Activated naive CD4-positive, alpha-beta T cell treated with anti-CD3 and anti-CD28 coated beads, Interleukin-2, amount 50 U/mL, for 16 hours (primary cell): ENCODE measurements at regions not wholly inside any gene's neighbourhood (a gene's known extent, or its start where the extent isn't known, plus 50 kb on each side); places are given as distances from the start of the nearest gene placed in this dataset.
"Not testable (repeated sequence)": the region's sequence is repeated elsewhere in the genome, so short reads cannot be mapped to it uniquely, and the experiment has no call there.

Source experiments
- DNase-seq: peaks from one replicate; pipeline ENCODE4 v3.0.0-alpha.2; 2020

DNA sequence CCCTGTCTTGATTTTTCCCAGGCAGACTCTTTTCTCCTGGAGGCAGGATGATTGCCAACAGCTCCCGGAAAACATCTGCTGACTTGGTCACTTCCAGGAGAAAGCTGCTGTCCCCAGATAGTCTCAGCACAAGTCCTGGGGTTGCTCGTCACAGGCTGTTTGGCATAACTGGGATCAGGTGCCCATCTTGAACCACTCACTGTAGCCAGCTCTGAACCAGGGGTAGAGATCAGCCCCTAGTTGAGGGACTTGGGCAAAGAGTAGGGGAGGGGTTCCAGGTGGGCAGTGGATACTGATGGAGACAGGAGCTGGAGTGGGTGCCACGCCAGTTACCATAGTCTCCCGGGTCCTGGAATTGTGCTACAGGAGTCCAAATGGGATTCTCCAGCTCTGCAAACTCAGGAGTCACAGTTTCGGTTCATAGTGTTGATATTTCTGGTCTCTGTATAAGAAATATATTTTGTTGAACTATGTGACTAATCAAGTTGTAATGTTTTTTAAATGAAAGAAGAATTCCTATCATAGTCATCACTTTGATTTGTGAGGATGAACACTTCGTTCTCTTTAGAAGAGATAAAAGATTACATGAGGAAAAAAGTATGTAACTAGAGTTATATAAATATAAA is 1154.5 kb downstream of the AACS start:
- DNase-seq: no peak

DNA sequence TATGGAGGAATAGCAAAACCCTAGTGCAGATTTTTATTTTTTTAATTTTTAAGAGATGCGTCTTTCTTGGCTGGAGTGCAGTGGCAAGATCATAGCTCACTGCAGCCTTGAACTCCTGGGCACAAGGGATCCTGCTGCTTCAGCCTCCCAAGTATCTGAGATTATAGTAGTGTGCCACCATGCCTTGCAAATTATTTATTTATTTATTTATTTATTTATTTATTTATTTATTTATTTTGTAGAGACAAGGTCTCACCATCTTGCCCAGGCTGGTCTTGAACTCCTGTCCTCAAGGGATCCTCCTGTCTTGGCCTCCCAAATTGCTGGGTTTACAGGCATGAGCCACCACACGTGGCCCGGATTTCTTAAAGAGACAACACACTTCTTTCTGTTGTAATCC is 1158.8 kb downstream of the AACS start:
- no peak for DNase-seq

DNA sequence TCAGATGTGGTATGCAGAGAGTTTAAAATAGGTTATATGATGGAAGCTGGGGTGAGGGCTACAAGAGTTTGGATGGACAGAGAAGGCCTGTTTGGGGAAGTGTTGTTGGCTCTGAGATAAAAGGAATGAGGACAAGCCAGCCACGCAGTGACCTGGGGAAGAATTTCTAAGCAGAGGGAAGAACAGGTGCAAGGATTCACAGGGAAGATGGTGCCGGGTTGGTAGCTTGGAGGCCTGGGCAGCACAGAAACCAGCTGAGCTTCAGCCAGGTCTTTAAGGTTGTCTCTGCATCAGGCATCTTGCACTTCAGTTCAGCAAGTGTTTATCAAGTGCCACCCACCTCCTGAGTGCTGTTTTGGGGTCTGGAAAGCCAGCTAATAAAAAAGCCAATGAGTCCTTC is 1163.7 kb downstream of the AACS start:
- no peak for DNase-seq

DNA sequence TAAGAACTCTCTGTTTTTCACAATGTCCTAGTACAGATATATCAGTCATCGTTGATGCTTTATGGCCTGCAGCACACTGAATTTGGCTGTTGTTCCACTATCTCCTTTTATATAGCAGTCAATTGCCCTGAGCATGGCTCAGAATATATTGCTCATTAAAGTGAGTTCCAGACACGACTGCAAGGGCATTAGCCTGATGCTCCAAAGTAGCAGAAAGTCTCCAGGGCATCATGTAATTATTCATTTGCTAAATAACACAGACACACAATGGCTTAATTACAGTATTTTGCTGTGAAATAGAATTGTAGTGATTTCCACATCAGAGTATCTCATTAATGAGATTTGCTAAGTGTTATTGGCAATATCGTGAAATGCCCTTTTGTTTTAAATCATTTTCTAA is 1167.5 kb downstream of the AACS start:
- no peak for DNase-seq

DNA sequence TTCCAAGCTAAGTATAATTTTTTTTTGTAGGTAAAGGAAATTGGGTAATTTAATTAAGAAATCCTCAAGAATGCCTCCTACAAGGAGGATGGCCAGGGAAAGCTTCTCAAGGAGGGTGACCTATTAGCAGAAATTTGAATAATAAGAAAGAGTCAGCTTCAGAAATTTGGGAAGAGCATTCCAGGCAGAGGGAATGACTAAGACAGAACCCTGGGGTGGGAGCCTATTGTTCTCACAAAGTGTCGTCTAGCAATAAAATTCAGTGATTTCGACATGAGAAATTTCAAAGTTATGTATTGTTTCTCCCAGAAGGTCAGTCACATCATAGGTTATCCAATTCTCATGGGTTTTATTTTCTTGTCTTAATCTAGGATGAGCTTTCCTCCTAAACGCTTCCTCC is 1168.4 kb downstream of the AACS start:
- no peak for DNase-seq

DNA sequence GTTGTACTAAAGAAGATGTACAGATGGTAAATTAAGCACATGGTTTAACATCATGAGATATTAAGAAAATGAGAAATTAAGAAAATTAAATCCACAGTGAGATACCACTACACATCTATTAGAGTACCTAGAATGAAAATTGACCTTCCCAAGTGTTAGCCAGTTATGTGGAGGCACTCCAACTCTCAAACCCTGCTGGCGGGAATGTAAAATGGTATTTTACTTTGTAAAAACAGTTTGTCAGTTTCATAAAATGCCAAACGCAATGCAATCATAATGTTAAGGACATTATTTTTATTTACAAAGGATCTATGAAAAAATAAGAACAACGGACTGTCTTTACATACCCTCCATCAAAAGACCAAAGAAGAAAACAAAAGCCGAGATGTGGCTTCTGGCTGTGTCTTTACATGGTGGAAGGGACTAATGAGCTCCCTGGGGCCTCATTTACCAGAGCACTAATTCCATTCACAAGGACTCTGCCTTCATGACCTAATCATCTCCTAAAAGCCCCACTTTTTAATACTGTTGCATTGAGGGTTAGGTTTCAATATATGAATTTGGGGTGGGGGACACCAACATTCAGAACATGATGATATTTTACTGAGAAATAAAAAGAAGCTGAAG is 1178.7 kb downstream of the AACS start:
- no peak for DNase-seq

DNA sequence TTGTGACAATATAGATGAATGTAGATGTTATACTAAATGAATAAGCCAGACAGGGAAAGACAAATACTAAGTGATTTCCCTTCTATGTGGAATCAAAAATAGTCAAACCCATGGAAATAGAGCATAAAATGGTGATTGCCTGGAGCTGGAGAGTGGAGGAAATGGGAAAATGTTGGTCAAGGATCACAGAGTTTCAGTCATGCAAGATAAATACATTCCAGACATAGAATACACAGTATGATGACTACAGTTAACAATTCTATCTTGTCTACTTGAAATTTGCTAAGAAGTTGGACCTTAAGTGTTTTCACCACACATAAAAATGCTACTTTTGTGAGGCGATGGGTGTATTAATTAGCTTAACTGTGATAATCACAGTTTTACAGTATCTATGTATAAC is 1182.7 kb downstream of the AACS start:
- no peak for DNase-seq

DNA sequence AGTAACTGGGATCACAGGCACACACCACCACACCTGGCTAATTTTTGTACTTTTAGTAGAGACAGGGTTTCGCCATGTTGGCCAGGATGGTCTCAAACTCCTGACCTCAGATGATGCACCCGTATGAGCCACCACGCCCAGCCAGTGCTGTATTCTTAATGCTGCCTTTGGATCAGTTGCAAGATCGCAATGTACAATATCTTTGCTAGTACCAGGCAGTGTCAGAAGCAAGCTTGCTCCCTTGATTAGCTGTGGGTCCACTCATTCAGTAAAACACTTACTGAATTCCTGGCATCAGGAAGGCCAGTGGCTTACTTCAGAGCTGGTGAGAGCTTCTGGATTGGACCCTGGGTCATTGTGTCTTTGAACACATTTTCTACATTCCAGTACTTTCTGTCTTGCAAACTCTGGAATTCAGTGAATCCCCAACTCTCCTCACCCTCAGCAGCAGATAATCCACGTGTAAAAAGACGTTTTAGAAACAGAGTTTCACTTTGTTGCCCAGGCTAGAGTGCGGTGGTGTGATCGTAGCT is 1183.7 kb downstream of the AACS start:
- DNase-seq: no peak

DNA sequence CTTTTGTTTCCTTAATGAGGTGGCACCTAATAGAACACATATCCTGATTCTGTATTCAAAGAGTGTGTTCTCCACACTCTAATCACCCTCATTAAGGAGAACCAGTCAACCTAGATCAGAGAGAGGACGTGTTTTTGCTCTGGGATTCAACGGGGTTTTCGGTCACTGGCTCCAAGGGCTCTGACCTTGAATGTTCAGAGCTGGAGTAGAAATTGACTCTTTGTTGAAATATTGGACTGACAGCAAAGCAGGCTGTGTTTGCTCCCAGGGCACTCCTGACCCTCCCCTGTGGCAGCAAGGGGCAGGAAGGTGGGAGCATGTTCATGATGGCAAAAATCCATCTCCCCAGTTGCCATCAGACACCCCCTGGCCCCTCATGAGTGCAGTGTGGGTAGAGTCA is 1193.0 kb downstream of the AACS start:
- DNase-seq: no peak

DNA sequence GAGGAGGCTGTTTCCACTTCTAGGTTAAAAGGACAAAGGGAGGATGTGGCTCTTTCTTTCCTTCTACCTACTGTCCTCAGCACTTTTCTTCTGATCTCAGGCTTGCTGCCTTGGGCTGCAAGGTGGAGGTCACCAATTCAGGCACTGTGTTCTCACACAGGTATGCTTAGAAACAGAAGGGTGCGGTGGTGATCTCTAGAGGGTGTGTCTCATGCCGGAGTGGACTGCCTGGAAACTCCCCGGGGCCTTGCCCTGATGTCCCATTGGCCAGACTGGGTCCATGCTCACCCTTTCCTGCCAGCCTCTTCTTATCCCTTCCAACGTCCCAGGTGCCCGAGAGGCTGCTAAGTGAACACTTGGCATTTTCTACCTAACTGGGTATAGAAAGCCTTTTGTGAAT is 1197.6 kb downstream of the AACS start:
- DNase-seq: no peak

DNA sequence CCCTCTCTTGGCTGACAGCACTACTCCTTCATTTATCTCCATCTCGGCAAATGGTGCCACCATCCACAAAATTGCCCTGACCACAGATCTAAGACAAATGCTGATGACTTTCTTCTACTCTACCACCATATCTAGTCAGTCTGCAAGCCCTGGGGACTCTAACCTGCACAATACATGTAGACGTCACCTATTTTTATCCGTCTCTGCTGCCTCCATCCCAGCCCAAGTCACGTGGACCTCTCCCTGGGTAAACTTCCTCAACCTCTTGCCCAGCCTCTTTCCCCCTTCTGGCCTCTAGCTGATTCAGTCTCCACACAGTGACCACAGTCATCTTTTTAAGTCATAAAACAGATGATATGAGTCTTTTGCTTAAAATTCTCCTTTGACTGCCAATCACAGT is 1203.0 kb downstream of the AACS start:
- DNase-seq: no peak

DNA sequence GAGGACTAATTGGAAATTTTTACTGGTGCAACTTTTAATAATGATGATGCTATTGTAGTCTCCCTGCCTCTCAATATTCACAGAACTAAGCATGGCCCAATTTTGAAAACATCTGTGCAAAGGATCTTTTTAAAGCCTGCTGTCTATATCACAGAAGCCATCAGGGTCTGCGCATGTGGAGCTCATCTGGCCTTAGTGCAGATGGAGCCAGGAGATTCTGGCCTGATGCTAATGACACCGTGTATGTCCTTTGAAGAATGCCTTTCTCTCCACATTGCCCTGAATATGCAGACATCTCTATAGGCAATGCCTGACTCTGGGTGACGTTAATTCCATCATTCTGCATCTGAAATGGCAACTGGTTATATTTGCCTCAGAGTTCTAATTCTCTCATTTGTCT is 1205.9 kb downstream of the AACS start:
- DNase-seq: no peak

DNA sequence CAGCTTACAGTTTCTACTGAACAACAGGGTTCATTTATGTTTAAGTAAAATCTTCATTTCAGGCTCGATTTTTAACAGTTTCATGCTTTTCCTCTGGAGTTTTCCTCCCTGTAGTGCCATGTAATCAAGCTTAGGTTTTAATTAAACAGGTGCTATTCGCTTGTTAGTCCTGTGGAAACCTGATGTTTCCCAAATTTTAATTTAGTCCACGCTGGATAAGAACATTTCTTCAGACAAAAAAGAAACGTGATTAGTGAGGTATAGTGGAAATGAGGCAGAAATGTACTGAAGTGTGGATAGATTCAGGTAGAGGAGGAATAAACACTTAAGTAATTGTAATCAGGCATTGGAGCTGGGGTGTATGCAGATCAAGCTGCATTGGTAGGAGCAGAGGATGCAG is 1217.5 kb downstream of the AACS start:
- DNase-seq: no peak

DNA sequence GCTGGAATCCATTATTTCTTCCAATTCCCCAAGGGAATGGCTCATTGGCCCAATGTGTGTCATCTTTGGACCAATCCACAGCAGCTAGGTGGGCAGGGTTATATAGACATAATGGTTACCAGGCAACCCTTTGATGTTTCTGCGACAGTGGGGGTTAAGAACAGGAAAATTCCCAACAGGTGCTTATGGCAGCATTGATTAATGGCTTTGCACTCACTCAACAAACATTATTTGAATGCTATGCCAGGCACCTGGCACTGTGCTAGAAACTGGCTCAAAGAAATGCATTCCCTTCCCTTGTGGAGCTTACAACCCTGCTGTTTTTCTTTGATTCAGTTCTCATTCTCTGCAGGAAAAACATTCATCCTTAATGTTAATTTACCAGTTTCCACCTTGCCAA is 1221.0 kb downstream of the AACS start:
- DNase-seq: no peak

DNA sequence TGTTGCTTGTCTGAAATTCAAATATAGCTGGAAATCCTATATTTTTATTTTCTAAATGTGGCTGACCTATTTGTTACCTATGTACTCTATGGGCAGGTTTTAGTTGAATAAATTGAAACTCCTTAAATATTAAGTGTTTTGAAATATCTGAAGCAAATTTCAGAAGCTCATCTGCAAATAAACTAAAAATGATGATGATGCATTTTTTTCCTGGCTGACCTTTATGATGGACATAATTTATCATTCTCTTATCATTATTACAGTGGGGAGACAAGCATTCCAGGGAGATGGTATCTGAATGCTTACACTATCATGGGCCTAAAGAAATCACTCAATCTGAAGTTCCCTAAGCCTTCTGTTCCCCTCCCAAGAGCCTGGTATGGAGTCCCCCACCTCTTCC is 1225.2 kb downstream of the AACS start:
- no peak for DNase-seq

DNA sequence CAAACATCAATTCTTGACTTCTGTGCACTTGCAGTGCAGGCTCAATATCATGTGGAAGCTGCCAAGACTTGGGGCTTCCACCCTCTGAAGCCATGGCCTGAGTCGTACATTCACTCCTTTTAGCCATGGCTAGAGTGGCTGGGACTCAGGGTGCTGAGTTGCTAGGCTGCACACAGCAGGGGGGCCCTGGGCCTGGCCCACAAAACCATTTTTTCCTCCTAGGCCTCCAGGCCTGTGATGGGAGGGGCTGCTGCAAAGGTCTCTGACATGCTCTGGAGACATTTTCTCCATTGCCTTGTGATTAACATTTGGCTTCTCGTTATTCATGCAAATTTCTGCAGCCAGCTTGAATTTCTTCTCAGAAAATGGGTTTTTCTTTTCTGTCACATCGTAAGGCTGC is 1226.8 kb downstream of the AACS start:
- DNase-seq: not testable (repeated sequence)

DNA sequence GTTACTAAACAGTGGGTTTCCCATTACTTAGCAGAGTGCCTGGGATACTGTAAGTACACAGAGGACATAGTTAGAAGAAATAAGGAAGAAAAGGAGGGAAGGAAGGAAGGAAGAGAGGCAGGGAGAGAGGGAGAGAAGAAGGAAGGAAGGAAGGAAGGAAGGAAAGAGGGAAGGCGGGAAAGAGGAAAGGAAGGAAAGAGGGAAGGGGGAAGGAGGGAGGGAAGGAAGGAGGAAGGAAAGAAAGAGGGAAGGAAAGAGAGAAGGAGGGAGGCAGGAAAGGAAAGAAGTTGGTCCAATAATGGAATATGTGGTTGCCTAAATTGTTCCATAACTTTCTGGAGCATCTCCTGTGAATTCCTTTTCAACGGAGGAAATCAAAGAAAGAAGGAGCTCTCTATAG is 1230.4 kb downstream of the AACS start:
- DNase-seq: no peak

DNA sequence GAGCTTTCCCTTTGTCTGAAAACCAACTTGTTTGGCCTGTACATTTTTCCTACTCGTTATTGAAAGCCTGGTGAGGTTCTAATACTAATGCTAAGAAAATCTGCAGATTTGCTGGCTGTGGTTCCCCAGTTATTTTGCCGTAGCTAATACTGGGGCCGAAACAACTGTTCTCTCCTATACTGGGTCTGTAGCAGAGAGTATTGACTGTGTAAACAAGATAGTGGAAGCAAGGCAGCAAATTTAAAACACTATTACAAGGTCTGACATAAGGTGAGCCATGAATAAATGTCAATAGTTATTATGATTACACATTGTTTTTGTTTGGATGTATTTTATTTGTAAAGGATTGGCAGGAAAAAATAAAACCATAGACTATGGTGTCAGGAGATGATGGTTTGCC is 1244.0 kb downstream of the AACS start:
- no peak for DNase-seq

DNA sequence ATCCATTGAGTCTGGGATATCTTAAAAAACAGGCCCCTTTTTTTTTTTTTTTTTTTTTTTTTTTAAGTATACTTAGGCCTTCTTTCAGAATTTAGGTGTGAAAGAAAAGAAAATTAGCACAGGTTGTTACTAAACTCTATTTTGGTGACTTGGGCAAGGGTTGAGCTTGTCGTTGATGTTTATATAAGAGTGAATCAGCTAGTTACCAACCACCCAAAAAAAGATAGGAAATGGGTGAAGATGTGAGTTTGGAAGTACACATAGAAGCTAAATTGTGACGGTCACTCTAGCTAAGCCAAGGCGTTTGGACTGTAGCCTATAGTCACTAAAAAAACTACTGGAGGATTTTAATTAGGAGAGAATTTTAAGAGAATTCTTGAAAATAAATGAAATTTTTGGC is 1247.2 kb downstream of the AACS start:
- no peak for DNase-seq

DNA sequence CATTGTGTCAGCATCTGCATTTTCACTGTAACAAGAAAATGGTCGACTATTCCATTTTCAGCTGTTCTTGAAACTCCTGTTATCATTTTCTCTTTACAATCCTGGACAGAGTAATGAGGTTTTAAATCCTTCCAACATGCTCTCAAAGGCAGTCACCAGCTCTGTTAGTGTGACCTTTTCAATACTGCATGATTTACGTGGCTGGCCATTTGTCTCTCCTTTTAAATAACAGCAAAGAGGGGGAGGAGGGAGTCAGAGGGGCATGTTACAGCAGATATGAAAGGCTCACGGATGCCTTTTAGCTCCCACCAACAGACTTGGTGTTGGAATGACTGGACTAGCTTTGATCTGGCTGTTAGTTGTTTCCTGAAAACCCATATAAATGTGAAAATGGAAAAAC is 1251.2 kb downstream of the AACS start:
- no peak for DNase-seq

DNA sequence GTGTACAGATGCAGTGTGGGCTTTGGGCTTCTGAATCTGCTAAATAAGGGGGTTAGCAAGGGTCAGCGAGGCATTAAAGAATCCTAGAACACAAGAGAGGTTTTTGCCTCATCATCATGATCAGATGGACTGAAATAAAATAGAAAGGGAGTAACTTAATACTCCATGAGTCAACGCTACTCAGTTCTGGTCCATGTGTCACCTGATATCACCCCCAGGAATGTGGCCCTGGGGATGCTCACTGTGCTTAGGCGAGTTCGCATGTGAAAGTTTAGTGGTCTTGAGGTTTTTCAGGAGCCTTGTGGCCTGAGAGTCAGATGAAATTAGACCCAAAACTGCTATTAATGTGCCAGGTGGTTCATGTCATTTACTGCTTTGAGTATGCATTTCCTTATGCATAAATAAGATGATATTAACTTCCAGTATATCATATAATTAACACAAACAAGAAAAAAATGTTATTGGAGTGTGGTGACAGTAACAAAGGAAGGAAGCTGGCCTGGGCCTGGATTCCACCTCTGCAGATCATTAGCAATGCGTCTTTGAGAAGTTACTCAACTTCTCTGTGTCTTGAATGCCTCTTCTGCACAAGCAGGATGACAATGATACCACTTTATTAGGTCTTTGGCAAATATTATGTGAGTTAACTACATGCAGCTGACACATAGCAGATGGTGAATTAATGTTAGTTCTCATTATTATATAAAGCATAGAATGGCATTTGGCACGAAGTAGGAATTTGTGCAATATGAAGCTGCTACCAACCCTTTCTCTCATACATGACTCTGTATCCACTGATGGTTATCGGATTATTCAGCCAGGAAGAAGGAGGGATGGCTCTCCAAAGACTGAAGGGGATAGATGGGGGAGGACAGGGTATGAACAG is 1272.6 kb downstream of the AACS start:
- DNase-seq: no peak

DNA sequence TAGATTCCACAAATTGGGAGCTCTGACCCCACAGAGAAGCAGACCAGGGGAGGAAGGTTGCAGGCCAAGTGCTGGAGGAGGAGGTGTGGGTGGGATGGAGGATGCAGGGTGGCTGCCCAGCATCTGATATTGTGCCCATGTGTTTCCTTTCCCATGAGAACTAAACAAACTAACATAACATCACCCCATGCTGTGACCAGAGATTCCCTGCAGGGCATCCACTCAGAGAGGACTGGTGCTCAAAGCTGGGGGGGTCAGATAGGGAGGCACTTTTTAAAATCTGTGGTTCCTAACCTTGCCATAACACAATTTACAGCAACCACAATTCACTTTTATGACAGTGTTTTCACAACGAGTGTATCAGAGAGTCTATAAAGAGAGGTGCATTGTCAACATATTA is 1277.6 kb downstream of the AACS start:
- DNase-seq: no peak

DNA sequence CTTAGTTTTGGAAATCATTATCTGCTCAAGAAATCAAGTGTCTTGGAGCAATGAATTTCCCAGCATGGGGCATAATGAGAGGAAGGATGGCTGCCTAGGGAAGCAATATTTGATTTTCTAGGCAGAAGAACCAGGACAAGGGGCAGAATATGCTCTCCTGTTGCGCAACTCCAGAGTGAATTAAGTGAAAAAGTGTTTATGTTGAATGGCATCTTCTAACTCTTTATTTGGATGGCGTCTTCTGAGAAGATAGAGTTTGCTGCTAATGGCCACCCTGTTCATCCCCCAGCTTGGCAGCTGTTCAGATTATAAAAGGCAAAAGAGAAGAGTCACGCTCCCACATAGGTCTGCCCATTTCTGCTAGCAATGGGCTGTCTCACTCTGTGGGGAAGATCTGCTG is 1278.1 kb downstream of the AACS start:
- no peak for DNase-seq

DNA sequence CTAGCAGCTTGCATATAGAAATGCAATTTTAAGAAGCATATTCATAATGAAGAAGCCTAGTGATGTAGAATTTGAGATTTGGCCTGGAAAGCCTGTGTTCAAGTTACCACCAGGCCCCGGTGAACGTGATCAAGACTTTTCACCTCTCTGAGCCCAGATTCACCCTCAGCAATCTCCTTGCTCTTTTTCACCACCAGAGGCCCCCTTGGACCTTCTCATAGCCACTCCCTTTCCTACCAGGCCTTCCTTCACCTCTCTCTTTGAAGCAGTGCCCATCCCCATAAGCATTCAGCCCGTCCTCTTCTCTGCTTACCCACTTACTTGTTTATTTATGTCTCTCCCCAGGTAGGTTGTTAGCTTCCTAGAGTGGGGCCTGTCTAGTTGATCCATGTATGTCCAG is 1280.9 kb downstream of the AACS start:
- DNase-seq: no peak
